ENCODE measurements at regions not wholly inside any gene's neighbourhood (a gene's known extent, or its start where the extent isn't known, plus 50 kb on each side); places are given as distances from the start of the nearest gene placed in this dataset.

DNA sequence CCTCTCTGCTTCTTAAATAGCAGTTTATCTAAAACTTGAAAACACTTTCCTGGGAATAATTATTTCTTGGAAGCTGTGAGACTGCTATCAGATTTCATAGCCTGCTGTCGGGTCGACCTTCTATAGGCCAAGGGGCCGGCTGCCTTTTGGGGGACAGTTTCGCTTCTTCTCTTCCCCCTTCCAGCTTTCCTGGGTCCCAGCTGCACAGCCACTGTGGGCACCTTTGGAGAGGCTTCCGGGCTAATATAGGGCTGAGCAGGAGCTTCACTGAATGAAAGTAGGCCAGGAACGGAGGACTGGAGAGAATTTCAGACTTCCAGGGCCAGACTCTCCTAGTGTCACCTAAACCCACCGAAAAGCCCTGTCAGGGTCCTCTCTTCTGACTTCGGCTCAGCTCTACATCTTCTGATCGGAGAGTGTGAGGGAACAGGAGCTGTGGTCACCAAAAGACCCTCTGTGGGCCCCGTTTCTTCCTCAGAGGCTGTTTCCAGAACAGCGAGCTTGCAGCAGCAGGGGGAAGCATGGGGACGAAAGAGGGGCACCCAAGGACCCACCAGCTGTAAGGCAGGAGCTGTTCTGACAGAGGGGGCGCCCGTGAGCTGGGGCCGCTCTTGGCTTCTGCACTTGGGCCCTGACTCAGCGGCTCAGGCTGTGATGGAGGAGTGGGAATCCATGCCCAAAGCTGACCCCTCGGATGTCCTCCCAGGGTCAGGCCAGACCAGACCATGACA, 620.6 kb downstream of the BCOR start:
- H3K27ac ChIP-seq: peak overlapping the region; percentile 55 to 77
- H3K27me3 ChIP-seq: no peaks in the 10 kb centered on the region
- no peak overlapping the region for H3K4me3 ChIP-seq
- no peaks in the 10 kb centered on the region for H3K9me3 ChIP-seq
- no peaks in the 10 kb centered on the region for H3K36me3 ChIP-seq
- peak in 1 of 2 donors; percentile 54 for TF ChIP-seq CTCF (IDR thresholded peaks at IDR 0.05)
- DNase-seq (ENCODE audit: low spot score): no peak
- H3K4me1 ChIP-seq: peaks cover 0 to 21% of the 10 kb centered on the region in 2 donors

GRCh38 chrX:39477762-39478120, 620.0 kb downstream of the BCOR start:
- no peak overlapping the region for H3K4me3 ChIP-seq

GRCh38 chrX:39479856-39480255, 617.9 kb downstream of the BCOR start:
- TF ChIP-seq CTCF (IDR thresholded peaks at IDR 0.05): no peak
- H3K4me1 ChIP-seq: peaks cover 0 to 21% of the 10 kb centered on the region in 2 donors
- no peaks in the 10 kb centered on the region for H3K36me3 ChIP-seq
- no peak overlapping the region for H3K27ac ChIP-seq
- no peak for DNase-seq (ENCODE audit: low spot score)
- no peak overlapping the region for H3K4me3 ChIP-seq
- H3K9me3 ChIP-seq: no peaks in the 10 kb centered on the region
- H3K27me3 ChIP-seq: no peaks in the 10 kb centered on the region

More at GRCh38 chrX:39477762-39478120, 620.0 kb downstream of the BCOR start:
- peak; percentile 69 for DNase-seq (ENCODE audit: low spot score)
- Histone ChIP-seq H3K27ac (peak overlapping the region; percentile 55 to 77), H3K9me3 (no peaks in the 10 kb centered on the region), H3K36me3 (no peaks in the 10 kb centered on the region), H3K4me1 (peaks cover 0 to 21% of the 10 kb centered on the region in 2 donors), H3K27me3 (no peaks in the 10 kb centered on the region)
- no peak for TF ChIP-seq CTCF (IDR thresholded peaks at IDR 0.05)

GRCh38 chrX:39480963-39481362, 616.8 kb downstream of the BCOR start:
- Histone ChIP-seq H3K9me3 (no peaks in the 10 kb centered on the region), H3K27ac (no peak overlapping the region), H3K27me3 (no peaks in the 10 kb centered on the region), H3K4me3 (no peak overlapping the region), H3K36me3 (no peaks in the 10 kb centered on the region), H3K4me1 (peaks cover 0 to 21% of the 10 kb centered on the region in 2 donors)
- DNase-seq (ENCODE audit: low spot score): no peak
- no peak for TF ChIP-seq CTCF (IDR thresholded peaks at IDR 0.05)

DNA sequence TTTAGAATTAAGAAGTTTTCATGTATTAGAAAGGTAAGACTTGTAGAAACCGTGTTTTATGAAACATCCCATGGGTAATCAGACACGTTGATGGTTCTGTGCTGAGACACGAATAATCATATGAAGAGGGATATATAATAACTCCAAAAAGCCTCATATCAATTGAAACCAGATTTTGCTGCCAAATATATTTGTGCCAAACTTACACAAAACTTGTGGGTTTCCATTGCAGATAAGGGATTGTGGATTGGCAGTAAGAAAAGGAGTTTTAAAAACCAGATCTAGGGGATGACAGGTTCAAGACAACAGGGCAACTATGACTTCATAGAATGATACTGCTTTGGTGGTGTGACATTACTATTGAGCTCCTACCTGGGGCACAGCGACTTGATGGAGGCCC, 616.1 kb downstream of the BCOR start:
- Histone ChIP-seq H3K4me1 (peaks cover 0 to 19% of the 10 kb centered on the region in 2 donors), H3K27me3 (no peaks in the 10 kb centered on the region), H3K9me3 (no peaks in the 10 kb centered on the region), H3K4me3 (no peak overlapping the region), H3K27ac (no peak overlapping the region), H3K36me3 (no peaks in the 10 kb centered on the region)
- TF ChIP-seq CTCF (IDR thresholded peaks at IDR 0.05): no peak
- no peak for DNase-seq (ENCODE audit: low spot score)

Measured in right atrium auricular region (tissue), 2 donors.